ENCODE measurements at regions not wholly inside any gene's neighbourhood (a gene's known extent, or its start where the extent isn't known, plus 50 kb on each side); places are given as distances from the start of the nearest gene placed in this dataset.
"Not testable (repeated sequence)": the region's sequence is repeated elsewhere in the genome, so short reads cannot be mapped to it uniquely, and the experiment has no call there.

- ATAC-seq: no peak
- WGBS (ENCODE audit: insufficient coverage): 100% methylated on average over 2 of the region's 2 CpGs
These were observed 1240.9 kb downstream of the CDH11 start for GRCh38 chr16:63880948-63881347.

GRCh38 chr16:63877401-63877800 is 1244.5 kb downstream of the CDH11 start:
- ATAC-seq (no peak), DNase-seq (no peak)
- TF ChIP-seq CTCF (IDR thresholded peaks at IDR 0.05): no peak
- Mint-ChIP-seq H3K36me3 (no peaks in the 10 kb centered on the region), H3K27ac (no peak overlapping the region), H3K4me1 (no peaks in the 10 kb centered on the region), H3K4me3 (no peak overlapping the region), H3K9me3 (peaks cover 18 to 20% of the 10 kb centered on the region in 2 donors), H3K27me3 (ENCODE audit: low read depth in 2 of 2) (no peaks in the 10 kb centered on the region)
- intact Hi-C loops (cut with micrococcal nuclease): no loop called here
- no peaks in the 10 kb centered on the region for H3K36me3 ChIP-seq (ENCODE audit: control insufficient read depth, insufficient read depth, low read length)
- H3K9me3 ChIP-seq (ENCODE audit: control insufficient read depth, insufficient read depth, low read length): no peaks in the 10 kb centered on the region
- H3K27me3 ChIP-seq (ENCODE audit: control insufficient read depth, insufficient read depth, low read length): no peaks in the 10 kb centered on the region
- no peaks in the 10 kb centered on the region for H3K4me1 ChIP-seq (ENCODE audit: control insufficient read depth, insufficient read depth, low read length)
- WGBS (ENCODE audit: insufficient coverage): 100% methylated on average over 1 of the region's 3 CpGs
- no peak overlapping the region for H3K27ac ChIP-seq (ENCODE audit: low read length)
- H3K4me3 ChIP-seq (ENCODE audit: low read length): no peak overlapping the region

More at GRCh38 chr16:63880948-63881347, 1240.9 kb downstream of the CDH11 start:
- H3K27me3 Mint-ChIP-seq (ENCODE audit: low read depth in 2 of 2): no peaks in the 10 kb centered on the region
- H3K9me3 ChIP-seq (ENCODE audit: control insufficient read depth, insufficient read depth, low read length): peaks cover 2% of the 10 kb centered on the region
- intact Hi-C loops (cut with micrococcal nuclease): no loop called here
- H3K27ac ChIP-seq (ENCODE audit: low read length): no peak overlapping the region
- no peak overlapping the region for H3K4me3 ChIP-seq (ENCODE audit: low read length)
- H3K36me3 ChIP-seq (ENCODE audit: control insufficient read depth, insufficient read depth, low read length): no peaks in the 10 kb centered on the region
- no peaks in the 10 kb centered on the region for H3K36me3 Mint-ChIP-seq
- H3K27me3 ChIP-seq (ENCODE audit: control insufficient read depth, insufficient read depth, low read length): no peaks in the 10 kb centered on the region
- no peak overlapping the region for H3K27ac Mint-ChIP-seq
- no peaks in the 10 kb centered on the region for H3K4me1 ChIP-seq (ENCODE audit: control insufficient read depth, insufficient read depth, low read length)
- no peaks in the 10 kb centered on the region for H3K4me1 Mint-ChIP-seq
- no peak for DNase-seq
- no peak for TF ChIP-seq CTCF (IDR thresholded peaks at IDR 0.05)
- no peak overlapping the region for H3K4me3 Mint-ChIP-seq
- H3K9me3 Mint-ChIP-seq: peaks cover 20 to 25% of the 10 kb centered on the region in 2 donors

GRCh38 chr16:63876103-63876502 is 1245.8 kb downstream of the CDH11 start:
- Mint-ChIP-seq H3K27me3 (ENCODE audit: low read depth in 2 of 2) (no peaks in the 10 kb centered on the region), H3K36me3 (no peaks in the 10 kb centered on the region), H3K9me3 (peaks cover 14 to 17% of the 10 kb centered on the region in 2 donors), H3K4me1 (no peaks in the 10 kb centered on the region), H3K4me3 (no peak overlapping the region), H3K27ac (no peak overlapping the region)
- intact Hi-C loops (cut with micrococcal nuclease): no loop called here
- H3K27ac ChIP-seq (ENCODE audit: low read length): no peak overlapping the region
- ATAC-seq (no peak), DNase-seq (no peak)
- TF ChIP-seq CTCF (IDR thresholded peaks at IDR 0.05): no peak
- no peaks in the 10 kb centered on the region for H3K9me3 ChIP-seq (ENCODE audit: control insufficient read depth, insufficient read depth, low read length)
- no peaks in the 10 kb centered on the region for H3K4me1 ChIP-seq (ENCODE audit: control insufficient read depth, insufficient read depth, low read length)
- H3K27me3 ChIP-seq (ENCODE audit: control insufficient read depth, insufficient read depth, low read length): no peaks in the 10 kb centered on the region
- H3K4me3 ChIP-seq (ENCODE audit: low read length): no peak overlapping the region
- H3K36me3 ChIP-seq (ENCODE audit: control insufficient read depth, insufficient read depth, low read length): no peaks in the 10 kb centered on the region

GRCh38 chr16:63860700-63861099 is 1261.2 kb downstream of the CDH11 start:
- DNase-seq; H3K27me3 ChIP-seq (ENCODE audit: control insufficient read depth, insufficient read depth, low read length); H3K27ac ChIP-seq (ENCODE audit: low read length); ATAC-seq; H3K4me3 ChIP-seq (ENCODE audit: low read length); H3K27ac Mint-ChIP-seq; H3K27me3 Mint-ChIP-seq (ENCODE audit: low read depth in 2 of 2); H3K36me3 ChIP-seq (ENCODE audit: control insufficient read depth, insufficient read depth, low read length); H3K4me1 Mint-ChIP-seq; H3K36me3 Mint-ChIP-seq; H3K4me1 ChIP-seq (ENCODE audit: control insufficient read depth, insufficient read depth, low read length); H3K4me3 Mint-ChIP-seq: not testable (repeated sequence)
- intact Hi-C loops (cut with micrococcal nuclease): loop anchor here (10.0 kb wide), 1 partner anchor 64 kb away; no protein-coding TSS in a partner anchor
- WGBS (ENCODE audit: insufficient coverage): 93% methylated on average over 17 of the region's 20 CpGs
- peaks cover 10 to 12% of the 10 kb centered on the region in 2 donors for H3K9me3 Mint-ChIP-seq
- H3K9me3 ChIP-seq (ENCODE audit: control insufficient read depth, insufficient read depth, low read length): peaks cover 10% of the 10 kb centered on the region

All from natural killer cell (primary cell).